ENCODE measurements at regions not wholly inside any gene's neighbourhood (a gene's known extent, or its start where the extent isn't known, plus 50 kb on each side); places are given as distances from the start of the nearest gene placed in this dataset.

DNA sequence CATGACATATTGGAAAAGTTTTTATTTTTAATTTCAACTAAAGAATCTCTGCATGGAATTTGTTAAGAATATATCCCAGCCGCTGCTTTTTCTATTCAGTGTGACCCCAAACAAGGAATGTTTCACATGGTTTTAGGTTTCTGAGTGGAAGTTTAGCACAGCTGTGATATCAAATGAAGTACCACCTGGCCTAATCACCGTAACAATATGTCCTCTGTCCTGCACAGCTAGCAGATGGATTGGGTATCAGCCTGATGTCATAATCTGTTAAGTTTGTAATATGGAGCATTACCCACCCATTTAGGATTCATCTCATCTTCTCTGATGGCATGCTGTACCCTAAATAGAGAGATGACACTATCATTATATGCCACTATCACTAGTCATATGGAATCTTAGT, 963.7 kb upstream of the ADGRL2 start:
- Histone ChIP-seq H3K27ac (ENCODE audit: low read depth, low read length) (no peak overlapping the region), H3K9ac (ENCODE audit: low read length) (no peak overlapping the region), H3K36me3 (ENCODE audit: insufficient read depth, low read length) (no peaks in the 10 kb centered on the region), H3K4me1 (ENCODE audit: insufficient read depth, low read length) (no peaks in the 10 kb centered on the region), H3K4me3 (ENCODE audit: low read depth in 1 of 2, low read length in 2 of 2) (no peak overlapping the region), H3K9me3 (ENCODE audit: low read length) (no peaks in the 10 kb centered on the region), H3K27me3 (ENCODE audit: control insufficient read depth in 1 of 2, insufficient read depth in 2 of 2, low read length in 2 of 2) (no peaks in the 10 kb centered on the region)

DNA sequence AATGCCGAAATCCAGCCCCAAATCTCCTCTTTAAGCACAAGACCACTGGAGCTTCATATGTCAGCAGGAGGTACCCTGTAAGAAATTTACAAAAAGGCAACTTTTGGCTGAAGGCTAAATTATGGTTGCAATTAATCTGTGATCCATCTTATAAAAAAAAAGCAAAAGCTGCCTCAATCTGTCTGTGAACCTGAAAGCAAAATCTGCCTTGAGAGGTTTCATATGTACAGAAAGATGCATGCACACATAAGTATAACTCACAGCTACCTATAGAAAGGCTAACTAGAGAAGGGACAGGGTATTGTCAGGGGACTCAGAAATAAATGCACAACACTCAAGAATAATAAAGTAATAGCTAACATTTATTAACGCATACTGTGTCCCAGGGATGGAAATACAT, 964.2 kb upstream of the ADGRL2 start:
- Histone ChIP-seq H3K27ac (ENCODE audit: low read depth, low read length) (no peak overlapping the region), H3K9me3 (ENCODE audit: low read length) (no peaks in the 10 kb centered on the region), H3K9ac (ENCODE audit: low read length) (no peak overlapping the region), H3K4me3 (ENCODE audit: low read depth in 1 of 2, low read length in 2 of 2) (no peak overlapping the region), H3K4me1 (ENCODE audit: insufficient read depth, low read length) (no peaks in the 10 kb centered on the region), H3K36me3 (ENCODE audit: insufficient read depth, low read length) (no peaks in the 10 kb centered on the region), H3K27me3 (ENCODE audit: control insufficient read depth in 1 of 2, insufficient read depth in 2 of 2, low read length in 2 of 2) (no peaks in the 10 kb centered on the region)

DNA sequence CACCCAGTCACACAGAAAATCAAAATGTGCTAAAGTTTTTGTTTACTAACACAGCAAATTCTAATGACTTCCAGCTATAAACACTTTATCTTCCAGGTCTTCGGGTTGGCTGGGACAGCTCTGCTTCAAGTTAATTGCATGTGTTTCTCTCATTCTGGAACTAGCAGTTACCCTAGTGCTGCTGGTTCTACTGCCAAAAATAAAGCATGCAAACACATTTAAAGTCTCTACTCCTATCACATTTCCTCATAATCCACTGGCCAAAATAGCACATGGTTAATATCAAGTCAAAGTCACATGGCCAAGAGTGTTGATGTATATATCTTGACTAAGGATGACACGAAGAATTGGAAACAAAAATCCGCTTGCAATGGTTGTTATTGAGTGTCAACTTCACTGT, 973.1 kb upstream of the ADGRL2 start:
- Histone ChIP-seq H3K4me1 (ENCODE audit: insufficient read depth, low read length) (no peaks in the 10 kb centered on the region), H3K27ac (ENCODE audit: low read depth, low read length) (no peak overlapping the region), H3K4me3 (ENCODE audit: low read depth in 1 of 2, low read length in 2 of 2) (no peak overlapping the region), H3K27me3 (ENCODE audit: control insufficient read depth in 1 of 2, insufficient read depth in 2 of 2, low read length in 2 of 2) (no peaks in the 10 kb centered on the region), H3K36me3 (ENCODE audit: insufficient read depth, low read length) (no peaks in the 10 kb centered on the region), H3K9me3 (ENCODE audit: low read length) (no peaks in the 10 kb centered on the region), H3K9ac (ENCODE audit: low read length) (no peak overlapping the region)

DNA sequence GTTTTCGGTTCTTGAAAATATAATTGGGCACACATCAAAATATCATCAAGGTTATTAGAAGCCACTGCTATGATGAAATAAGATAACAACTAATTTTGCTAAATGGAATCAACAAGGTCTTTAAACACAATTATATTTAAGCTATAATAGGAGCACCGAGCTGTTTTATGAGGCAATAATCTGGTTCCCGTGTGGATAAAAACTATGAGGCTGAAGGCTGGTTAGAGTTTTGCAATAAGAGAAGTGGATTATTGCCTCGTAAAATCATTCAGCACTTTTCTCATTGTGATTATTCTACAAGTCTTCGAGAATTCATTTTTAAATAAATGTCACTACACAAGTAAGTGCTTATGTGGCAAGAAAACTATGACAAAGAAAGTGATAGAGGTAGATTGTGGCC, 975.7 kb upstream of the ADGRL2 start:
- Histone ChIP-seq H3K36me3 (ENCODE audit: insufficient read depth, low read length) (no peaks in the 10 kb centered on the region), H3K4me3 (ENCODE audit: low read depth in 1 of 2, low read length in 2 of 2) (no peak overlapping the region), H3K4me1 (ENCODE audit: insufficient read depth, low read length) (no peaks in the 10 kb centered on the region), H3K9ac (ENCODE audit: low read length) (no peak overlapping the region), H3K9me3 (ENCODE audit: low read length) (no peaks in the 10 kb centered on the region), H3K27ac (ENCODE audit: low read depth, low read length) (no peak overlapping the region), H3K27me3 (ENCODE audit: control insufficient read depth in 1 of 2, insufficient read depth in 2 of 2, low read length in 2 of 2) (no peaks in the 10 kb centered on the region)

DNA sequence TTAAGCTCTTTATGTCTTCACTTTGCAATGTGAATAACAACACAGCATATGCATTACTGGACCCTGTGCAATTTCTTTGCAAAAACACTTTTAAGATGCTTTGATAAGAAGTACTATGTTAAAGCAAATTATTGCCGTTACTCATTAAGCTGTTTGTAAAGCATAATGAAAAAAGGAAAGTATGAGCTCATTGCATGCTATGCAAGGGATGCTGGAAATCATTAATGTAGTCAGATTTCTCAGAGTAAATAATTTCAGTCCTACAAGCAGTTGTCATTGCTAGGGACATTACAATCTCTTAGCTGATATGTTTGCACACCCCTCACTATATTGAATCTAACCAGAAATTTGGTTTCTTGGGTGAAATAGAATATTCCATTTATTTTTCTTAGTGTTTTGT, 982.5 kb upstream of the ADGRL2 start:
- no peak overlapping the region for H3K4me3 ChIP-seq (ENCODE audit: low read depth in 1 of 2, low read length in 2 of 2)
- no peak overlapping the region for H3K9ac ChIP-seq (ENCODE audit: low read length)
- H3K4me1 ChIP-seq (ENCODE audit: insufficient read depth, low read length) = no peaks in the 10 kb centered on the region
- no peak overlapping the region for H3K27ac ChIP-seq (ENCODE audit: low read depth, low read length)
- no peaks in the 10 kb centered on the region for H3K9me3 ChIP-seq (ENCODE audit: low read length)
- H3K36me3 ChIP-seq (ENCODE audit: insufficient read depth, low read length) = no peaks in the 10 kb centered on the region
- H3K27me3 ChIP-seq (ENCODE audit: control insufficient read depth in 1 of 2, insufficient read depth in 2 of 2, low read length in 2 of 2) = no peaks in the 10 kb centered on the region

DNA sequence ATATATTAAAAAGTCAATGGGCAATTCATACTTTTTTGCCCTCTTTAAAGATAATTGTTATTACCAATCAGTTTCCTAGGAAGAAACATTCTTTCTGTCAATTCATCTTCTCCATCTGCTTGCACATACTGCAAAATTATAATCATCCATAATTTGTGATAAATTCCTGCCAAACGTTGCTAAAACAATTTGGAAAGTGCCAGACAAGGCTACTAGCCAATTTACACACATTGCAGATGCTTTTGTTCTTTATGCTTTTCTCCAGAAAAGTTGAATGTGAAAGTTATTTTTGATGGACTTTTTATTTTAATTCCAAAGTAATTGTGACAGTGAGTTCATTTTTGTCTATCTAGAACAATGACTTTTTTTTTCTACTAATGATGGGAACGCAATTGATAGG, 992.8 kb upstream of the ADGRL2 start:
- Histone ChIP-seq H3K4me3 (ENCODE audit: low read depth in 1 of 2, low read length in 2 of 2) (no peak overlapping the region), H3K9ac (ENCODE audit: low read length) (no peak overlapping the region), H3K9me3 (ENCODE audit: low read length) (no peaks in the 10 kb centered on the region), H3K27me3 (ENCODE audit: control insufficient read depth in 1 of 2, insufficient read depth in 2 of 2, low read length in 2 of 2) (no peaks in the 10 kb centered on the region), H3K4me1 (ENCODE audit: insufficient read depth, low read length) (no peaks in the 10 kb centered on the region), H3K27ac (ENCODE audit: low read depth, low read length) (no peak overlapping the region), H3K36me3 (ENCODE audit: insufficient read depth, low read length) (no peaks in the 10 kb centered on the region)

DNA sequence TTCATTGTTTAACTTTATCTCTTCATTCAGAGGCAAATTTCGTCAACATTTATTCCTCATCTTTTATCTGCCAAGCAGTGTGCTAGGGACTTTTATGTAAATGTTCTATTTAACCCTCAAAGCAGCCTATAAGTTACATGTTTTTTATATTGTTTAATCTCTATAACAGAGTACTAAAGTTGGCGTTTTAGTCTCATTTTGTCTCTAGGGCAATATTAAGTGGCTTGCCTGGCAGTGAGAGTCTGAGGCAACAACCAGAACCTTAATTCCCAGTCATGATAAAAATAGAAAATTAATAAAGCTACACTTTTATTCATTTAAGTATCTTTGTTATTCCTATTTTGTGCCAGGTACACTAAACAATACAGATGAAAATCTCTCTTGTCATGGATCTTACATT, 994.3 kb upstream of the ADGRL2 start:
- no peak overlapping the region for H3K9ac ChIP-seq (ENCODE audit: low read length)

DNA sequence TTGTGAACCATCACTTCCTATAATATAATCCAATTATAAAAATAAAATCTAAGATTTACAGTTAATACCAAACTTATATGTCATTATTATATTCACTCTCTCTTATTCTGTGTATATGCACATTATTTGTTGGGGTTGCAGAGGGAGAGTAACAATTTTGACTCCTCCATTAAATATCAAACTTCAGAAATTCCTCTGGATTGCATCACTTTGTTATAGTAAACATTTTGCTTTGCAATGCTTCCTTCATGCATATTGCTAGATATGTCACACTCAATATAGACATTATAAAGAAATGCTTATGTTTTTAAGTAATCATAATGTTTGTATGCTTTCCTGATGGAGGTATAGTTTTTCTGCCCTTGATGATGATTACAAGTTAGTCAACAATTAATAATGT, 999.0 kb upstream of the ADGRL2 start:
- Histone ChIP-seq H3K9ac (ENCODE audit: low read length) (no peak overlapping the region), H3K27ac (ENCODE audit: low read depth, low read length) (no peak overlapping the region), H3K36me3 (ENCODE audit: insufficient read depth, low read length) (no peaks in the 10 kb centered on the region), H3K9me3 (ENCODE audit: low read length) (no peaks in the 10 kb centered on the region), H3K4me1 (ENCODE audit: insufficient read depth, low read length) (no peaks in the 10 kb centered on the region), H3K4me3 (ENCODE audit: low read depth in 1 of 2, low read length in 2 of 2) (no peak overlapping the region), H3K27me3 (ENCODE audit: control insufficient read depth in 1 of 2, insufficient read depth in 2 of 2, low read length in 2 of 2) (no peaks in the 10 kb centered on the region)

More for the DNA sequence above, 994.3 kb upstream of the ADGRL2 start:
- Histone ChIP-seq H3K27ac (ENCODE audit: low read depth, low read length) (no peak overlapping the region), H3K27me3 (ENCODE audit: control insufficient read depth in 1 of 2, insufficient read depth in 2 of 2, low read length in 2 of 2) (no peaks in the 10 kb centered on the region), H3K36me3 (ENCODE audit: insufficient read depth, low read length) (no peaks in the 10 kb centered on the region), H3K9me3 (ENCODE audit: low read length) (no peaks in the 10 kb centered on the region), H3K4me3 (ENCODE audit: low read depth in 1 of 2, low read length in 2 of 2) (no peak overlapping the region), H3K4me1 (ENCODE audit: insufficient read depth, low read length) (no peaks in the 10 kb centered on the region)

DNA sequence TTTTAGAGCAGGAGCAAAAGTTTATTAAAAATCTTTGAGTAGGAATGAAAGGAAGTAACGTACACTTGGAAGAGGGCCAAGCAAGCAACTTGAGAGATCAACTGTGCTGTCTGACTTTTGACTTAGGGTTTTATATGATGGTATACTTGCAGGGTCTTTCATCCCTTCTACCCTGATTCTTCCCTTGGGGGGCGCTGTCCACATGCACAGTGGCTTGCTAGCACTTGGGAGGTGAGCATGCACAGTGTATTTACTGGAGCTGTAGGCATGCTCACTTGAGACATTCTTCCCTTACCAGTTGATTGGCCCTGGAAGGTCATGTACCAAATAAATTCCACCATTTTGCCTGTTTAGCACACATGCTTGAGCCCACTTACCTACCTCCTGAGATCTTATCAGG, 1001.3 kb upstream of the ADGRL2 start:
- Histone ChIP-seq H3K4me3 (ENCODE audit: low read depth in 1 of 2, low read length in 2 of 2) (no peak overlapping the region), H3K27ac (ENCODE audit: low read depth, low read length) (no peak overlapping the region), H3K36me3 (ENCODE audit: insufficient read depth, low read length) (no peaks in the 10 kb centered on the region), H3K9me3 (ENCODE audit: low read length) (no peaks in the 10 kb centered on the region), H3K27me3 (ENCODE audit: control insufficient read depth in 1 of 2, insufficient read depth in 2 of 2, low read length in 2 of 2) (no peaks in the 10 kb centered on the region), H3K4me1 (ENCODE audit: insufficient read depth, low read length) (no peaks in the 10 kb centered on the region), H3K9ac (ENCODE audit: low read length) (no peak overlapping the region)

DNA sequence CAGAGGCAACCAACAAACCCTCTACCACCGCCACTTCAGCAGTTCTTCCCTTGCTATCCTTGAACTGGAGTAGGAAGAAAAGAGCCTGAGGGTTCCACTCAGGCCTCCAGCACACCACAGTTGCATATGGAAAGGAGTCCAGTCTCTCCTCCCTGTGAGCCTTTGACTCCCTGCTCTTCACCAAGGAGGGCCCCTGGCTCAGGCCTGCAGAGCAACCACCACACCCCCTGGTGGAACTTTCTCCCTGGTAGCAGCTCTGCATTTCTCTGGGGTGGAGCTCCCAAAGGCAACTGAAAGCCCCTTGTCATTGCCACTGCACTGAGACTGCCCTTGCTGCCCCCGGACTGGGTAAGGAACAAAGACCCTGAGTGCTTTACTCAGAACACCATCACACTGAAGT, 1021.5 kb upstream of the ADGRL2 start:
- Histone ChIP-seq H3K4me1 (ENCODE audit: insufficient read depth, low read length) (no peaks in the 10 kb centered on the region), H3K27me3 (ENCODE audit: control insufficient read depth in 1 of 2, insufficient read depth in 2 of 2, low read length in 2 of 2) (no peaks in the 10 kb centered on the region), H3K36me3 (ENCODE audit: insufficient read depth, low read length) (no peaks in the 10 kb centered on the region), H3K4me3 (ENCODE audit: low read depth in 1 of 2, low read length in 2 of 2) (no peak overlapping the region), H3K27ac (ENCODE audit: low read depth, low read length) (no peak overlapping the region), H3K9ac (ENCODE audit: low read length) (no peak overlapping the region), H3K9me3 (ENCODE audit: low read length) (no peaks in the 10 kb centered on the region)

DNA sequence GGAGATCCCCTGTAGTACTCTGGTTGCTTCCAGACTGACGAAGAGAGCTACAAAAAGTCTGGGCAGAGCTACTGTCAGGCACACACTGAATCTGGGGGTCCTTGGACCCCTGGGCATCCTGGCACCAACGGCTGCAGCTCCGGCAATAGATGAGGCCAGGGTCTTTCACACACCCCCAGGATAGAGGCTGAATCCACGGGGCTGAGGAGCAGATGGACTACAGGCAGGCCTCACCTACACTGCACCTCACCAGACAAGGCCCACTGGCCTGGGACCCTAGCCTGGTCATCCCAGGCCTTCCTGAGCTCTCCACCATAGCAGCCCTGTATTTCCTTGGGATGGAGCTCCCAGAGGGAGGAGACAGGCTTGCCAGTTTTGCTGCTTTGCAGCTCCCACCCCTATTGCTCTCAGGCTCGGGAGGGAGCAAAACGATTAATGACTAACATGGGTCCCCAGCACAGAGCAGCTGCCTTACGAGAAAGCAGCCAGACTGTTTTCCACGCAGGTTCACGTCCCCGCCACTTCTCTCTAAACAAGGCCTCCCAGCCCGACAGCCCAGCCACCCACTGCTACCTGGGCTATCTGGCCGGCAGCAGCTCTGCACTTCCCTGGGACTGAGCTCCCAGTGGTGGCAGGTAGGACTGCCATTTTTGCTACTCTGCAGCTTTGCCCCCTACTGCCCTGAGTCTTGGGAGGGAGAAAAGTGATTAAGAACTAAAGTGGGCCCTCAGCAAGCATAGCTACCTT, 1022.5 kb upstream of the ADGRL2 start:
- Histone ChIP-seq H3K9ac (ENCODE audit: low read length) (no peak overlapping the region), H3K4me1 (ENCODE audit: insufficient read depth, low read length) (no peaks in the 10 kb centered on the region), H3K36me3 (ENCODE audit: insufficient read depth, low read length) (no peaks in the 10 kb centered on the region), H3K27me3 (ENCODE audit: control insufficient read depth in 1 of 2, insufficient read depth in 2 of 2, low read length in 2 of 2) (no peaks in the 10 kb centered on the region), H3K27ac (ENCODE audit: low read depth, low read length) (no peak overlapping the region), H3K9me3 (ENCODE audit: low read length) (no peaks in the 10 kb centered on the region), H3K4me3 (ENCODE audit: low read depth in 1 of 2, low read length in 2 of 2) (no peak overlapping the region)

DNA sequence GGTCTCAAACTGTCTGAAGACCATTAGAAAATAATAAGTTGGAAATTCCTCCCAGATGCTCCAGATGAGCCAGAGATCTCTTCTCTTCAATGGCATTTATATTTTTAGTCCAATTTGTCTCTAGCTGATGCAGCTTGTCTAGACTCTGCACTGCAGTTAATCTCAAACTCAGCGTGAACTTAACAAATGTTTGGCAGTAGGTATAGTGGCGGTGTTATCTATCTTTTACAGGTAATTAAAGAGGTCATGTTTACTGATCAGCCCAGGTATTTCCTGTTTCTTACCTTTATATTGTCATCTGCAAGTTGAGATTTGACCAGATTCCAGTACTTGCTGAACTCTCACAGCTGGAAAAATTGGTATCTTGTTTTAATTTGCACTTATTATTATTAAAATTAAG, 1024.5 kb upstream of the ADGRL2 start:
- no peaks in the 10 kb centered on the region for H3K36me3 ChIP-seq (ENCODE audit: insufficient read depth, low read length)
- no peaks in the 10 kb centered on the region for H3K4me1 ChIP-seq (ENCODE audit: insufficient read depth, low read length)
- no peak overlapping the region for H3K9ac ChIP-seq (ENCODE audit: low read length)
- no peak overlapping the region for H3K27ac ChIP-seq (ENCODE audit: low read depth, low read length)
- H3K27me3 ChIP-seq (ENCODE audit: control insufficient read depth in 1 of 2, insufficient read depth in 2 of 2, low read length in 2 of 2) = no peaks in the 10 kb centered on the region
- no peak overlapping the region for H3K4me3 ChIP-seq (ENCODE audit: low read depth in 1 of 2, low read length in 2 of 2)
- no peaks in the 10 kb centered on the region for H3K9me3 ChIP-seq (ENCODE audit: low read length)
